Body of pancreas (tissue), 4 donors: ENCODE measurements at regions not wholly inside any gene's neighbourhood (a gene's known extent, or its start where the extent isn't known, plus 50 kb on each side); places are given as distances from the start of the nearest gene placed in this dataset.

Experiments used
- POLR2A ChIP-seq, 3 donors: fragments of 450-650 bp; IDR thresholded peaks; one replicate each; pipeline ENCODE4 v1.6.1; 2016; ENCODE audit warnings: antibody characterized with exemption in 3 of 3, mild to moderate bottlenecking in 2 of 3
- TF ChIP-seq, protein P1 (sequence below), 7 experiments: fragments of 450-650 bp in 4 of 7; fragments of 200-600 bp in 3 of 7; sonication (generic) in 3 of 7; IDR thresholded peaks; one replicate each; pipeline ENCODE4 v1.5.1; 2016 to 2019; ENCODE audit warnings: antibody characterized with exemption in 7 of 7

GRCh38 chr9:81741103-81741502, 51.8 kb upstream of the TLE1 start:
- TF ChIP-seq, protein P1, sequence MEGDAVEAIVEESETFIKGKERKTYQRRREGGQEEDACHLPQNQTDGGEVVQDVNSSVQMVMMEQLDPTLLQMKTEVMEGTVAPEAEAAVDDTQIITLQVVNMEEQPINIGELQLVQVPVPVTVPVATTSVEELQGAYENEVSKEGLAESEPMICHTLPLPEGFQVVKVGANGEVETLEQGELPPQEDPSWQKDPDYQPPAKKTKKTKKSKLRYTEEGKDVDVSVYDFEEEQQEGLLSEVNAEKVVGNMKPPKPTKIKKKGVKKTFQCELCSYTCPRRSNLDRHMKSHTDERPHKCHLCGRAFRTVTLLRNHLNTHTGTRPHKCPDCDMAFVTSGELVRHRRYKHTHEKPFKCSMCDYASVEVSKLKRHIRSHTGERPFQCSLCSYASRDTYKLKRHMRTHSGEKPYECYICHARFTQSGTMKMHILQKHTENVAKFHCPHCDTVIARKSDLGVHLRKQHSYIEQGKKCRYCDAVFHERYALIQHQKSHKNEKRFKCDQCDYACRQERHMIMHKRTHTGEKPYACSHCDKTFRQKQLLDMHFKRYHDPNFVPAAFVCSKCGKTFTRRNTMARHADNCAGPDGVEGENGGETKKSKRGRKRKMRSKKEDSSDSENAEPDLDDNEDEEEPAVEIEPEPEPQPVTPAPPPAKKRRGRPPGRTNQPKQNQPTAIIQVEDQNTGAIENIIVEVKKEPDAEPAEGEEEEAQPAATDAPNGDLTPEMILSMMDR (IDR thresholded peaks at IDR 0.05) = no peak
- no peak for TF ChIP-seq POLR2A (IDR thresholded peaks at IDR 0.05)
